Lower leg skin (tissue), 4 donors: ENCODE measurements at regions not wholly inside any gene's neighbourhood (a gene's known extent, or its start where the extent isn't known, plus 50 kb on each side); places are given as distances from the start of the nearest gene placed in this dataset.

ENCODE experiments used
- DNase-seq, 2 donors: peaks; one replicate each; pipeline ENCODE4 v3.0.0-alpha.2; 2019; ENCODE audit warnings: low spot score in 2 of 2
- H3K4me3 ChIP-seq: fragments of 200-600 bp; sonication (generic); 2 replicates; pipeline ENCODE4 v1.5.1; 2017; ENCODE audit warnings: mild to moderate bottlenecking, low read depth; ENCODE audit not compliant: poor library complexity, severe bottlenecking
- POLR2A ChIP-seq, 2 donors: fragments of 450-650 bp; IDR thresholded peaks; one replicate each; pipeline ENCODE4 v1.6.1; 2016 to 2017; ENCODE audit warnings: antibody characterized with exemption in 2 of 2, mild to moderate bottlenecking in 1 of 2, moderate library complexity in 1 of 2
- WGBS, 2 donors: methylation state at CpG; one replicate each; pipeline ENCODE4 v1.1.5; 2018; 5-methylcytosine and 5-hydroxymethylcytosine counted together
- intact Hi-C: fragments of 100-400 bp; cut with DNase I; formaldehyde crosslinking; loops from one replicate; pipeline ENCODE4 v1.15.0; 2023; ENCODE audit warnings: low total_unique reads
- TF ChIP-seq, protein P1 (sequence below), 3 donors: fragments of 450-650 bp; IDR thresholded peaks; one replicate each; pipeline ENCODE4 v1.5.1; 2016; ENCODE audit warnings: antibody characterized with exemption in 3 of 3, mild to moderate bottlenecking in 3 of 3, moderate library complexity in 2 of 3

DNA sequence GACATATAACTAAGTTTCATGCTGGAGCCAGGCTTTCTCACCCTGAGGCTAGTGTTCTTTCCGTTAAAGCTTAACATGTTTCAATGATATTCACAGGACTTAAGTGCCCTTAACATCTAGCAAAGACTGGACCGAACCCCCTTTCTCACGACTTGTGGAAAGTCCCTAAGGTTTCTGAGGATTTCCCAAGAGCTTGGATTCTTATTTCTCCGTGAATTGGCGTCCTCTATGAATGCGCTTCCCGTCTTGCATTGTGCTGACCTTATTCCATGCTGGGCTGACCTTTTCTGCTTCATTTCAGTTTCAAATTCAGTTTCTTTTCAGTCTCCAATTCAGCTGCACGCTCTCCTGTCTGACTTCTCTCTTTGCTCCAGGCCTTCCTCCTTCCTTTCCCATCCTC lies 206.4 kb downstream of the HS3ST3A1 start:
- TF ChIP-seq, protein P1, sequence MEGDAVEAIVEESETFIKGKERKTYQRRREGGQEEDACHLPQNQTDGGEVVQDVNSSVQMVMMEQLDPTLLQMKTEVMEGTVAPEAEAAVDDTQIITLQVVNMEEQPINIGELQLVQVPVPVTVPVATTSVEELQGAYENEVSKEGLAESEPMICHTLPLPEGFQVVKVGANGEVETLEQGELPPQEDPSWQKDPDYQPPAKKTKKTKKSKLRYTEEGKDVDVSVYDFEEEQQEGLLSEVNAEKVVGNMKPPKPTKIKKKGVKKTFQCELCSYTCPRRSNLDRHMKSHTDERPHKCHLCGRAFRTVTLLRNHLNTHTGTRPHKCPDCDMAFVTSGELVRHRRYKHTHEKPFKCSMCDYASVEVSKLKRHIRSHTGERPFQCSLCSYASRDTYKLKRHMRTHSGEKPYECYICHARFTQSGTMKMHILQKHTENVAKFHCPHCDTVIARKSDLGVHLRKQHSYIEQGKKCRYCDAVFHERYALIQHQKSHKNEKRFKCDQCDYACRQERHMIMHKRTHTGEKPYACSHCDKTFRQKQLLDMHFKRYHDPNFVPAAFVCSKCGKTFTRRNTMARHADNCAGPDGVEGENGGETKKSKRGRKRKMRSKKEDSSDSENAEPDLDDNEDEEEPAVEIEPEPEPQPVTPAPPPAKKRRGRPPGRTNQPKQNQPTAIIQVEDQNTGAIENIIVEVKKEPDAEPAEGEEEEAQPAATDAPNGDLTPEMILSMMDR (IDR thresholded peaks at IDR 0.05): no peak
- no peak for TF ChIP-seq POLR2A (IDR thresholded peaks at IDR 0.05)
- intact Hi-C loops: no loop called here
- 58 to 66% methylated on average over 8 of the region's 8 CpGs for whole genome bisulfite sequencing, 2 donors

DNA sequence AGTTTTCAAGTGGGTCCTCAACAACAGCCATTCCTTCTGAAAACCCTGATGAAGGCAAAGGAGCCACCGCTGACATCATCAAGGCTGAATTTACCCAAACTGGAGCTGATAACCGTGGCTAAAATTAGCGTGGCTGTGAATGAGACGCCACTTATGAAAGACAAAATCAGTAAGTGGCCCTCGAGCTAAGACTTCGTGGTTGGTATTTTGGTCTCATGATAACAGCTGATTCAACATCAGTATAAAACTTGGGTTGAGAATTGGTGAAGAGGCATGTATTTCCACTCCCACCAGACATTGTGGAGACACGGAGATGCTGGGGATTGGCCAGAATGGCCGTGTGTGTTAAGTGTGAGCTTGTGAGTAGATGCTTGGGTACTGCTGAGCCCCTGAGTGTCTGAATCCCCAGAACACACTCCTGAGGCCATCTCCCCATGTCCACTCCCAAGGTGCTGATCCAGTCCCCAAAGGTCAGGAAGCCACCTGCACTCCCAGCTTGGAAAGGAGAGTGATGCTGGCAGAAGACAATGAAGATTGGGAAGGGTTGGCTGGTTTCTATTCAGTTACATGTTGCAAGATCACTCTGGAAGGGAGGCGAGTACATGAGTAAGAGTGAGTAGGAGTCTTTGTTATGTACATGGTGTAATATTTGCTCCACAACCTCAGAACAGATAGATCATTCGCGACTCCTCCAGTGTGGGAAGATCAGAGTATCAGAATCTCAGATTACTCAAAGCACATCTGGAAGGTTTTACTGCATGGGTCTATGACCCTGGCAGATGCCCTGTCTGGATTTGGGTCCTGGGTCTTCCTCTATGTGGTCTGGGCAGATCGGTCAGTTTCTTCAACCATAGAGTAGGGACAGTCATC lies 207.7 kb downstream of the HS3ST3A1 start:
- WGBS, 2 donors: 82% methylated on average over 12 of the region's 12 CpGs
- TF ChIP-seq POLR2A (IDR thresholded peaks at IDR 0.05): no peak
- DNase-seq: no peak
- no peak overlapping the region for H3K4me3 ChIP-seq
- intact Hi-C loops: no loop called here

More for the DNA sequence above, 206.4 kb downstream of the HS3ST3A1 start:
- no peak for DNase-seq
- no peak overlapping the region for H3K4me3 ChIP-seq

DNA sequence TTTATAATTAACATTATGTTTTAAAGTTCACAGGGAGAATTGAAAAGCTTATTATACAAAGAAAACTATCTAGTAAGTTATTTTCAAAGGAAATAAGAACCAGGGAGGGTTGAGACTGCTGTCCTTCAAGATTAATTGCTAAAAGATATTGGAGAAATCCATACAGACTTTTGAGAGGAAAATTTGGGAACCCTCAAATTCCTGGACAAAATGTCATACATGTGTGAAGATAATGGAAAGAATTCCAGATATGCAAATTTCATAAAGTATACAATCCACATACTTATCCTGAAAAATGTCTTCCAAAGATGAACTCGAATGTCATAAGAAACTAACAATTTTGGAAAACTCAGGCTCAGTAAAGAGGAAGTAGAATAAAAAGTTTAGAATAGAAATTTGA lies 213.8 kb downstream of the HS3ST3A1 start:
- no peak for TF ChIP-seq POLR2A (IDR thresholded peaks at IDR 0.05)
- TF ChIP-seq, protein P1 (IDR thresholded peaks at IDR 0.05): no peak
- intact Hi-C loops: no loop called here
- no peak for DNase-seq
- 72 to 75% methylated on average over 1 of the region's 1 CpG for WGBS, 2 donors
- H3K4me3 ChIP-seq: no peak overlapping the region

DNA sequence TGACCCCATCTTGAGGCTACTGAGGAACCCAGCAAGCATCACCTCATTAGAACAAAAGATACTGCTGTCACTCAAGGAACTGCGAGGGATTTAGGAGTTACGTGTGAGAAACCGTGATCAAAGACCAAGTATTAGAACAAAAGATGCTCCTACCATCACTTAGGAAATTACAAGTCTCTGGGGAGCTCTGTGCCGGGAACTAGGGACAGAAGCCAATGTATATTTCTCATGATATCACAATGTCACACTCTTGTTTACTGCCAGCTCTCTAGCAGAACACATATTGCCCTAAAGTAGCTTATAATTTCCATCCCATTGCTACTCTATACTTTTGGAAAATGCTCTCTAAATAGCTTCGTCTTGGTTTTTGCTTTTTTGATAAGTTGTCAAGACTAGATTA lies 214.5 kb downstream of the HS3ST3A1 start:
- no peak for TF ChIP-seq POLR2A (IDR thresholded peaks at IDR 0.05)
- TF ChIP-seq, protein P1 (IDR thresholded peaks at IDR 0.05): no peak
- intact Hi-C loops: no loop called here
- no peak for DNase-seq
- 71 to 74% methylated on average over 5 of the region's 5 CpGs for WGBS, 2 donors
- no peak overlapping the region for H3K4me3 ChIP-seq

DNA sequence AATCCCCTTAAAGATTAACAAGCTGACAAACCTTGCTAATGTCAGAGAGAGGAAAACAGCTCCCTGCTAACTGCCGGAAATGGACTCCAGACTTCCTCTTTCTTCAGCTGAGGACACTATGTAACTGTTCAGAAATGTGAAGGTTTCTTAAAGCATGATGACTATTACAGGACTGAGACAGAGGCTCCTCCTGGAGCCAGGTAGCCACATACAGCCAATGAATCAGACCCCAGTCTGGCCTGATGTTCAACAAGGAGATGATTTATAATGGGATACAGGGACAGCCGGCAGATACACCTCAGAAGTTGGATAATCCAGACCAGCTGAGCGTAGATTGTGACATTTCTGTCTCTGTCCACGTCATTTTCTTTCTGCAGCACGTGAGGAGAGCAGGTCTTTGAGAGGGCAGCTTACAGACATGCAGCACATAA lies 216.2 kb downstream of the HS3ST3A1 start:
- DNase-seq: no peak
- TF ChIP-seq POLR2A (IDR thresholded peaks at IDR 0.05): no peak
- TF ChIP-seq, protein P1 (IDR thresholded peaks at IDR 0.05): no peak
- WGBS, 2 donors: 56 to 60% methylated on average over 5 of the region's 5 CpGs
- intact Hi-C loops: no loop called here
- no peak overlapping the region for H3K4me3 ChIP-seq

DNA sequence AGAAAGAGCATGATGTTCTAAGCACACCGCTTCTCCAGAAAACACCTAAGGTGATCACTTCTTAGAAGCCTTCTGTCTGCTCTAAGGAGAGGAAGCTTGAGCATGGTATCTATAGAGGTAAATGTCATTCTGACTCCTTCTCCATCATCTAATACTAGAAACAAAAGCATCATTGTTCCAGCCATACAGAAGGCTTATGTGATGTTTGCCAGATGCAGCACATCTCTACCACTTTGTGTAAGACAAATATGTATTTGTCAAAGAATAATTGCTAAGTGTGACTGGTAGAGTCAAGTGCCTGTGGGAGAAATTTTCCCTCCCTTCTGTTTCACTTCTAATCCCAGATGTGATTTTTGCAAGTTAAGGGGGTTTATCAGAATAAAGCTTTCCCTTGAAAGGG lies 217.1 kb downstream of the HS3ST3A1 start:
- intact Hi-C loops: no loop called here
- 70 to 96% methylated on average over 1 of the region's 1 CpG for WGBS, 2 donors
- TF ChIP-seq, protein P1 (IDR thresholded peaks at IDR 0.05): no peak
- TF ChIP-seq POLR2A (IDR thresholded peaks at IDR 0.05): no peak
- H3K4me3 ChIP-seq: no peak overlapping the region
- no peak for DNase-seq
